ENCODE measurements at regions not wholly inside any gene's neighbourhood (a gene's known extent, or its start where the extent isn't known, plus 50 kb on each side); places are given as distances from the start of the nearest gene placed in this dataset.

DNA sequence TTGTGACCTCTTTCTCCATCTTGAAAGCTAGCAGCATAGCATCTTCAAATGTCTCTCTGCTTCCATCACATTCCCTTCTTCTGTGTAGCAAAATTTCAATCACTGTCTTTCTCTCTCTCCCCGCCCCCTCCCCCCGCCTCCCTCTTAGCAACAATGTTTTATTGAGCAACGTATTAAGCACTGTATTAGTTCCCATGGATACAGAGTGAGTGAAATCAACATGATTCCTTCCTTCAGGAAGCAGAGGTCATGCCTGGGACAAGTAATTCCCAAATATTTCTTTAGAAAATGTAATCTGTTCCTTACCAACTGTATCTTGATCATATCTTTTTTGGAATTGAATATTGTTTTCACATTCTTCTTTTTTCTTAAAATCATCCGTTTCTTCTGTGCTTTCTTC lies 373.7 kb upstream of the NECTIN3 start:
- Histone ChIP-seq H3K4me2 (ENCODE audit: insufficient read depth, low read length) (no peak overlapping the region), H3K9me3 (replicated peaks; ENCODE audit: control insufficient read depth, insufficient read depth, low read depth, low read length) (no peaks in the 10 kb centered on the region), H3K9me1 (ENCODE audit: control insufficient read depth, insufficient read depth, low read length) (no peaks in the 10 kb centered on the region), H3K4me3 (no peak overlapping the region), H3K27me3 (ENCODE audit: control insufficient read depth in 2 of 2, insufficient read depth in 2 of 2, low read length in 2 of 2) (no peaks in the 10 kb centered on the region), H3K4me1 (replicated peaks in 1 of 2; ENCODE audit: control insufficient read depth in 2 of 2, insufficient read depth in 2 of 2, low read length in 2 of 2) (no peaks in the 10 kb centered on the region), H2AFZ (ENCODE audit: low read depth, low read length) (no peak overlapping the region), H3K36me3 (ENCODE audit: control insufficient read depth, insufficient read depth, low read length) (no peaks in the 10 kb centered on the region), H3K27ac (ENCODE audit: extremely low read depth, low read depth, low read length) (no peak overlapping the region), H3K79me2 (ENCODE audit: control insufficient read depth, insufficient read depth, low read length) (no peaks in the 10 kb centered on the region), H4K20me1 (replicated peaks; ENCODE audit: control insufficient read depth, insufficient read depth, low read length) (no peaks in the 10 kb centered on the region), H3K9ac (ENCODE audit: insufficient read depth in 1 of 2, low read depth in 2 of 2, low read length in 2 of 2) (no peak overlapping the region)
- FAIRE-seq (no peak), DNase-seq (ENCODE audit: extremely low read depth in 1 of 4, low spot score in 3 of 4) (no peak), ATAC-seq (no peak)
- ChIA-PET CTCF (ENCODE audit: low intra/inter-chr PET ratio) (no interaction called here), POLR2A (no interaction called here)
- intact Hi-C loops (cut with micrococcal nuclease) (no loop called here), in situ Hi-C loops (cut with MboI) (no loop called here)
- no TSS peak for BruUV-seq (replicated peaks)
- TF ChIP-seq DDX20 (tag; IDR thresholded peaks at IDR 0.05; ENCODE audit: low read depth) (no peak), ZBTB1 (CRISPR knock-in tag; IDR thresholded peaks at IDR 0.05; ENCODE audit: borderline replicate concordance, low read depth) (no peak), ZFPM2 (CRISPR knock-in tag; IDR thresholded peaks at IDR 0.05) (no peak), DNMT1 (IDR thresholded peaks at IDR 0.05) (no peak), POLR2B (IDR thresholded peaks at IDR 0.05; ENCODE audit: low read depth, partially characterized antibody) (no peak), ARHGAP35 (IDR thresholded peaks at IDR 0.05; ENCODE audit: partially characterized antibody) (no peak), IRF2 (CRISPR knock-in tag; IDR thresholded peaks at IDR 0.05) (no peak), POLR2AphosphoS2 (IDR thresholded peaks at IDR 0.05; ENCODE audit: low read length) (no peak), HEY1 (CRISPR knock-in tag; IDR thresholded peaks at IDR 0.05; ENCODE audit: borderline replicate concordance) (no peak), ZNF12 (CRISPR knock-in tag; IDR thresholded peaks at IDR 0.05) (no peak), CEBPB (tag; IDR thresholded peaks at IDR 0.05) (no peak), L3MBTL2 (IDR thresholded peaks at IDR 0.05) (no peak), ZZZ3 (IDR thresholded peaks at IDR 0.05) (no peak)
- TF ChIP-seq, protein P1, sequence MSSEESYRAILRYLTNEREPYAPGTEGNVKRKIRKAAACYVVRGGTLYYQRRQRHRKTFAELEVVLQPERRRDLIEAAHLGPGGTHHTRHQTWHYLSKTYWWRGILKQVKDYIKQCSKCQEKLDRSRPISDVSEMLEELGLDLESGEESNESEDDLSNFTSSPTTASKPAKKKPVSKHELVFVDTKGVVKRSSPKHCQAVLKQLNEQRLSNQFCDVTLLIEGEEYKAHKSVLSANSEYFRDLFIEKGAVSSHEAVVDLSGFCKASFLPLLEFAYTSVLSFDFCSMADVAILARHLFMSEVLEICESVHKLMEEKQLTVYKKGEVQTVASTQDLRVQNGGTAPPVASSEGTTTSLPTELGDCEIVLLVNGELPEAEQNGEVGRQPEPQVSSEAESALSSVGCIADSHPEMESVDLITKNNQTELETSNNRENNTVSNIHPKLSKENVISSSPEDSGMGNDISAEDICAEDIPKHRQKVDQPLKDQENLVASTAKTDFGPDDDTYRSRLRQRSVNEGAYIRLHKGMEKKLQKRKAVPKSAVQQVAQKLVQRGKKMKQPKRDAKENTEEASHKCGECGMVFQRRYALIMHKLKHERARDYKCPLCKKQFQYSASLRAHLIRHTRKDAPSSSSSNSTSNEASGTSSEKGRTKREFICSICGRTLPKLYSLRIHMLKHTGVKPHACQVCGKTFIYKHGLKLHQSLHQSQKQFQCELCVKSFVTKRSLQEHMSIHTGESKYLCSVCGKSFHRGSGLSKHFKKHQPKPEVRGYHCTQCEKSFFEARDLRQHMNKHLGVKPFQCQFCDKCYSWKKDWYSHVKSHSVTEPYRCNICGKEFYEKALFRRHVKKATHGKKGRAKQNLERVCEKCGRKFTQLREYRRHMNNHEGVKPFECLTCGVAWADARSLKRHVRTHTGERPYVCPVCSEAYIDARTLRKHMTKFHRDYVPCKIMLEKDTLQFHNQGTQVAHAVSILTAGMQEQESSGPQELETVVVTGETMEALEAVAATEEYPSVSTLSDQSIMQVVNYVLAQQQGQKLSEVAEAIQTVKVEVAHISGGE (CRISPR knock-in tag; IDR thresholded peaks at IDR 0.05) = no peak
- TF ChIP-seq, protein P2, sequence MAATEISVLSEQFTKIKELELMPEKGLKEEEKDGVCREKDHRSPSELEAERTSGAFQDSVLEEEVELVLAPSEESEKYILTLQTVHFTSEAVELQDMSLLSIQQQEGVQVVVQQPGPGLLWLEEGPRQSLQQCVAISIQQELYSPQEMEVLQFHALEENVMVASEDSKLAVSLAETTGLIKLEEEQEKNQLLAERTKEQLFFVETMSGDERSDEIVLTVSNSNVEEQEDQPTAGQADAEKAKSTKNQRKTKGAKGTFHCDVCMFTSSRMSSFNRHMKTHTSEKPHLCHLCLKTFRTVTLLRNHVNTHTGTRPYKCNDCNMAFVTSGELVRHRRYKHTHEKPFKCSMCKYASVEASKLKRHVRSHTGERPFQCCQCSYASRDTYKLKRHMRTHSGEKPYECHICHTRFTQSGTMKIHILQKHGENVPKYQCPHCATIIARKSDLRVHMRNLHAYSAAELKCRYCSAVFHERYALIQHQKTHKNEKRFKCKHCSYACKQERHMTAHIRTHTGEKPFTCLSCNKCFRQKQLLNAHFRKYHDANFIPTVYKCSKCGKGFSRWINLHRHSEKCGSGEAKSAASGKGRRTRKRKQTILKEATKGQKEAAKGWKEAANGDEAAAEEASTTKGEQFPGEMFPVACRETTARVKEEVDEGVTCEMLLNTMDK (IDR thresholded peaks at IDR 0.05; ENCODE audit: borderline replicate concordance, insufficient read depth, low read depth, low read length, poor library complexity, severe bottlenecking) = no peak
- TF ChIP-seq, protein P3, sequence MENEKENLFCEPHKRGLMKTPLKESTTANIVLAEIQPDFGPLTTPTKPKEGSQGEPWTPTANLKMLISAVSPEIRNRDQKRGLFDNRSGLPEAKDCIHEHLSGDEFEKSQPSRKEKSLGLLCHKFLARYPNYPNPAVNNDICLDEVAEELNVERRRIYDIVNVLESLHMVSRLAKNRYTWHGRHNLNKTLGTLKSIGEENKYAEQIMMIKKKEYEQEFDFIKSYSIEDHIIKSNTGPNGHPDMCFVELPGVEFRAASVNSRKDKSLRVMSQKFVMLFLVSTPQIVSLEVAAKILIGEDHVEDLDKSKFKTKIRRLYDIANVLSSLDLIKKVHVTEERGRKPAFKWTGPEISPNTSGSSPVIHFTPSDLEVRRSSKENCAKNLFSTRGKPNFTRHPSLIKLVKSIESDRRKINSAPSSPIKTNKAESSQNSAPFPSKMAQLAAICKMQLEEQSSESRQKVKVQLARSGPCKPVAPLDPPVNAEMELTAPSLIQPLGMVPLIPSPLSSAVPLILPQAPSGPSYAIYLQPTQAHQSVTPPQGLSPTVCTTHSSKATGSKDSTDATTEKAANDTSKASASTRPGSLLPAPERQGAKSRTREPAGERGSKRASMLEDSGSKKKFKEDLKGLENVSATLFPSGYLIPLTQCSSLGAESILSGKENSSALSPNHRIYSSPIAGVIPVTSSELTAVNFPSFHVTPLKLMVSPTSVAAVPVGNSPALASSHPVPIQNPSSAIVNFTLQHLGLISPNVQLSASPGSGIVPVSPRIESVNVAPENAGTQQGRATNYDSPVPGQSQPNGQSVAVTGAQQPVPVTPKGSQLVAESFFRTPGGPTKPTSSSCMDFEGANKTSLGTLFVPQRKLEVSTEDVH (IDR thresholded peaks at IDR 0.05; ENCODE audit: low read depth, partially characterized antibody) = no peak
- 6% methylated on average over 2 of the region's 4 CpGs for WGBS (ENCODE audit: insufficient coverage, low coverage, missing lambda C conversion rate)

All from K562 (cell line).